Right atrium auricular region (tissue), 2 donors: ENCODE measurements at regions not wholly inside any gene's neighbourhood (a gene's known extent, or its start where the extent isn't known, plus 50 kb on each side); places are given as distances from the start of the nearest gene placed in this dataset.
"Not testable (repeated sequence)": the region's sequence is repeated elsewhere in the genome, so short reads cannot be mapped to it uniquely, and the experiment has no call there.

Experiments
- DNase-seq: peaks from one replicate; pipeline ENCODE4 v3.0.0-alpha.2; 2019; ENCODE audit warnings: low spot score
- H3K27ac ChIP-seq, 2 donors: fragments of 200-600 bp; sonication (generic); 1 replicate in 1 of 2; 2 replicates in 1 of 2; pipeline ENCODE4 v1.5.1; 2016 to 2019
- H3K27me3 ChIP-seq, 2 donors: fragments of 200-600 bp; sonication (generic); one replicate each; pipeline versions ENCODE4 v1.5.1 to v1.6.0; 2017 to 2019
- H3K36me3 ChIP-seq: fragments of 200-600 bp; sonication (generic); one replicate; pipeline ENCODE4 v1.5.1; 2016
- H3K4me1 ChIP-seq, 2 donors: fragments of 200-600 bp; sonication (generic); one replicate each; pipeline versions ENCODE4 v1.5.1 to v1.6.0; 2017 to 2019
- H3K4me3 ChIP-seq, 2 donors: fragments of 200-600 bp; sonication (generic); 1 replicate in 1 of 2; 2 replicates in 1 of 2; pipeline ENCODE4 v1.5.1; 2017 to 2019; ENCODE audit warnings: mild to moderate bottlenecking in 1 of 2, moderate library complexity in 1 of 2
- H3K9me3 ChIP-seq, 2 donors: fragments of 200-600 bp; sonication (generic); one replicate each; pipeline ENCODE4 v1.5.1; 2019
- TF ChIP-seq, protein P1 (sequence below), 2 donors: fragments of 200-600 bp; sonication (generic); IDR thresholded peaks; one replicate each; pipeline ENCODE4 v1.5.1; 2019; ENCODE audit warnings: antibody characterized with exemption in 2 of 2

DNA sequence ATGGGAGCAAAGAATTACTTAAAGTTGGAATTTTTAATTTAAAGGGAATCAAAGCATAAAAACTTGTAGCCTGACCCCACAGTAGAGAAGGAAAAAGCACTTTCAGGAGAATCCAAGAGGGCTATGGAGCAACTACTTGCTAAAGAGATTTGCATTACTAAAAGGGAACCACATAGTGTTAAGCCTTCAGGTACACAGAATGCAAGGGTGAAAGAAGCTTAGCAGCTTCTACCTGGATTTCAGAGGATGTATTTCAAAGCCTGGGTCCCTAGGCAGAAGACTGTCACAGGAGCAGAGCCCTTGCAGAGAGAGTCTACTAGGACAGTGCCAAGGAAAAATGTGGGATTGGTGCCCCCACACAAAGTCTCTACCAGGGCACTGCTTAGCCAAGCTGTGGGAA is 575.0 kb downstream of the GBE1 start:
- H3K4me1 ChIP-seq = no peaks in the 10 kb centered on the region
- peaks cover 0 to 3% of the 10 kb centered on the region in 2 donors for H3K9me3 ChIP-seq
- no peak overlapping the region for H3K4me3 ChIP-seq
- H3K36me3 ChIP-seq = no peaks in the 10 kb centered on the region
- TF ChIP-seq, protein P1, sequence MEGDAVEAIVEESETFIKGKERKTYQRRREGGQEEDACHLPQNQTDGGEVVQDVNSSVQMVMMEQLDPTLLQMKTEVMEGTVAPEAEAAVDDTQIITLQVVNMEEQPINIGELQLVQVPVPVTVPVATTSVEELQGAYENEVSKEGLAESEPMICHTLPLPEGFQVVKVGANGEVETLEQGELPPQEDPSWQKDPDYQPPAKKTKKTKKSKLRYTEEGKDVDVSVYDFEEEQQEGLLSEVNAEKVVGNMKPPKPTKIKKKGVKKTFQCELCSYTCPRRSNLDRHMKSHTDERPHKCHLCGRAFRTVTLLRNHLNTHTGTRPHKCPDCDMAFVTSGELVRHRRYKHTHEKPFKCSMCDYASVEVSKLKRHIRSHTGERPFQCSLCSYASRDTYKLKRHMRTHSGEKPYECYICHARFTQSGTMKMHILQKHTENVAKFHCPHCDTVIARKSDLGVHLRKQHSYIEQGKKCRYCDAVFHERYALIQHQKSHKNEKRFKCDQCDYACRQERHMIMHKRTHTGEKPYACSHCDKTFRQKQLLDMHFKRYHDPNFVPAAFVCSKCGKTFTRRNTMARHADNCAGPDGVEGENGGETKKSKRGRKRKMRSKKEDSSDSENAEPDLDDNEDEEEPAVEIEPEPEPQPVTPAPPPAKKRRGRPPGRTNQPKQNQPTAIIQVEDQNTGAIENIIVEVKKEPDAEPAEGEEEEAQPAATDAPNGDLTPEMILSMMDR (IDR thresholded peaks at IDR 0.05) = no peak
- DNase-seq = no peak
- no peaks in the 10 kb centered on the region for H3K27me3 ChIP-seq
- H3K27ac ChIP-seq = no peak overlapping the region

DNA sequence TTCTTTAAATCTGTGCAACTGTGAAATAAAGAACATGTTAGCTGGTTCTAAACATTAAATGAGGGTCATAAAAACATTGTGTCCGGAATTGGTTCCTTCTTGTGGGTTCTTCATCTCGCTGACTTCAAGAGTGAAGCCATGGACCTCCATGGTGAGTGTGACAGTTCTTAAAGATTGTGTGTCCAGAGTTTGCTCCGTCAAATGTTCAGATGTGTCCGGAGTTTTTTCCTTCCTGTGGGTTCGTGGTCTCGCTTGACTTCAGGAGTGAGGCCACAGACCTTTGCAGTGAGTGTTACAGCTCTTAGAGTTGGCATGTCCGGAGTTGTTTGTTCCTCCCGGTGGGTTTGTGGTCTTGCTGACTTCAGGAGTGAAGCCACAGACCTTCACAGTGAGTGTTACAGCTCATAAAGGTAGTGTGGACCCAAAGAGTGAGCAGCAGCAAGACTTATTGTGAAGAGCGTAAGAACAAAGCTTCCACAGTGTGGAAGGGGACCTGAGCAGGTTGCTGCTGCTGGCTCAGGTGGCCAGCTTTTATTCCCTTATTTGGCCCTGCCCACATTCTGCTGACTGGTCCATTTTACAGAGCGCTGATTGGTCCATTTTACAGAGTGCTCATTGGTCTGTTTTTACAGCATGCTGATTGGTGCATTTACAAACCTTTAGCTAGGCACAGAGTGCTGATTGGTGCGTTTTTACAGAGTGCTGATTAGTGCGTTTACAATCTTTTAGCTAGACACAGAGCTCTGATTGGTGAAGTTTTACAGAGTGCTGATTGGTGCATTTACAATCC is 579.2 kb downstream of the GBE1 start:
- not testable (repeated sequence) for DNase-seq, H3K4me1 ChIP-seq, H3K27ac ChIP-seq, H3K4me3 ChIP-seq, H3K27me3 ChIP-seq, H3K36me3 ChIP-seq, H3K9me3 ChIP-seq

DNA sequence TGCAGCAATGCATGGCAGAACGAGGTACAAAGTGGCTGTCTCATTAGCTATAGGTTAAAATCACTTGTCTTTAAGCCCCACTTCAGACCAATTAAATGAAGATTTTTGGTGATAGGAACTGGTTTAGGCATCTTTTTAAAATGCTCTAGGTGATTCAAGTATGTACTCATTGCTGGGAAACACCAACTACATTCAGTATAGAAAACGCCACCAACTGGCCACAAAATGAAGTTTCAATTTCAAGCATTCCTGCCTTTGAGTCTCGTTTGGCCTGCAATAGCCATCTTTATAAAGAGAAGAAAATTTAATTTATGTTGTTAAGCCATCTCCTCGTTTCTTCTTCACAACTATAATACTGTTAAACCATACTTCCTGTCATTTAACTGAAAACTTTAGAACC is 587.9 kb downstream of the GBE1 start:
- TF ChIP-seq, protein P1 (IDR thresholded peaks at IDR 0.05) = no peak
- Histone ChIP-seq H3K36me3 (no peaks in the 10 kb centered on the region), H3K9me3 (no peaks in the 10 kb centered on the region), H3K27ac (no peak overlapping the region), H3K27me3 (no peaks in the 10 kb centered on the region), H3K4me3 (no peak overlapping the region), H3K4me1 (no peaks in the 10 kb centered on the region)
- no peak for DNase-seq

DNA sequence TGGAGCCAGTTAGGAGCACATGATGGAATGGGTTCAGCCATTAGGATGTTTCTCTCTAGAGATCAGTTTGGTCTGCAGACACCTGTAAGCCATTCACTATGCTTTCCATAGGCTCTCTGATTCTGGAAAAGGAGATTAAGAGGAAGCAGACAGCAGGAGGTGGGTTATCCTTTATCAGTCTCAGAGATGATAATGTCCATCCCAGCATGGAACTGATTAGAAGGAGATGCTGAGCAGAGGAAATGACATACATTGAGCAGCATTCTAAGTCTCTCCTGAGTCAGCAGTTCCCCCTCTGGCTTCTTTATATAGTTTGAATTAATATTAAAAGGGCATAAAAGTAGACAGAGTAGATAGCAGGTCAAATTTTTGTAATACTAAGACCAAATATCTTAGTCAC is 591.1 kb downstream of the GBE1 start:
- Histone ChIP-seq H3K4me3 (no peak overlapping the region), H3K4me1 (no peaks in the 10 kb centered on the region), H3K27ac (no peak overlapping the region), H3K36me3 (no peaks in the 10 kb centered on the region), H3K9me3 (no peaks in the 10 kb centered on the region), H3K27me3 (no peaks in the 10 kb centered on the region)
- TF ChIP-seq, protein P1 (IDR thresholded peaks at IDR 0.05) = no peak
- no peak for DNase-seq

DNA sequence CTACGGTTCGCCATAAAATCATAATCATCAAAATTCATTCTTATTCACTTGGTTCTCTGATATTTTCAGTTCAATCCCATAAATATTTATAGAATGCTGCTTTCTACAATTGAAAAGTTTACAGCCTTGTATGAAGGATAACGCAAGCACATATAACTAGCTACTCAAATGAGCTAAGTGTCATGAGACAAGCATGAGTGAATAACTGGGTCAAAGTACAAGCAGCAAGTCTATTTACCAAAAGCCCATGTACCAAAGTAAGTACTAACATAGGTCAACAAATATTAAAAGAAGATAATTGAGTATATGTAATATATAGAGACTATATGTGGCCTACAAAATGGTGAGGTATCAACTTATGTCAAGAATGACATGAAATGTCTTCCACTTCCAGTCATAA is 596.6 kb downstream of the GBE1 start:
- DNase-seq = no peak
- Histone ChIP-seq H3K4me3 (no peak overlapping the region), H3K36me3 (no peaks in the 10 kb centered on the region), H3K9me3 (no peaks in the 10 kb centered on the region), H3K27ac (no peak overlapping the region), H3K4me1 (no peaks in the 10 kb centered on the region), H3K27me3 (no peaks in the 10 kb centered on the region)
- TF ChIP-seq, protein P1 (IDR thresholded peaks at IDR 0.05) = no peak

DNA sequence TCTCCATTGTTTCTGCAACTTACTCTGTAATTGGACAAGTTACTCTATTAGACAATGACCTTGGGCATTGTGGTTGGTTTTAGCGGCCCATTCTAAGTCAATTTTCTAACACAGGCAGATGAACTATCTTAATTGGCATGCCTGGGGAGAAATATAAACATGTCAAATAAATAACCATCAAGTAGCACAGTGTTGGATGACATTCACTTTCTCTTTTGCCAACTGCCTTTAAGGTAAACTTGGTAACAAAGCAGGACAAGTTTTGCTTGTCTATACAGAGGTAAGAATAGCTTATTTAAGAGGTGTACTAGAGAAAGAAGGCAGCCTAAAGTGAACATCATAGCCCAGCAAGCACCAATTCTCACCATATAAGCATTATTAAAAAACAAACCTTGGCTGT is 599.6 kb downstream of the GBE1 start:
- TF ChIP-seq, protein P1 (IDR thresholded peaks at IDR 0.05) = no peak
- no peaks in the 10 kb centered on the region for H3K9me3 ChIP-seq
- H3K4me3 ChIP-seq = no peak overlapping the region
- no peak overlapping the region for H3K27ac ChIP-seq
- no peaks in the 10 kb centered on the region for H3K27me3 ChIP-seq
- no peaks in the 10 kb centered on the region for H3K4me1 ChIP-seq
- no peaks in the 10 kb centered on the region for H3K36me3 ChIP-seq
- DNase-seq = no peak
